Neural cell (in vitro differentiated cells): ENCODE measurements at regions not wholly inside any gene's neighbourhood (a gene's known extent, or its start where the extent isn't known, plus 50 kb on each side); places are given as distances from the start of the nearest gene placed in this dataset.

Experiments used
- EP300 ChIP-seq: fragments of 450-650 bp; conservative IDR thresholded peaks from 2 replicates; pipeline ENCODE4 v1.6.1; 2014; ENCODE audit warnings: antibody characterized with exemption, mild to moderate bottlenecking, moderate library complexity; ENCODE audit not compliant: poor library complexity, severe bottlenecking
- EZH2 ChIP-seq: fragments of 200-600, 300-800 bp; shearing (Covaris generic), sonication (generic); IDR thresholded peaks from 2 replicates; pipeline ENCODE4 v1.6.1; 2014; ENCODE audit warnings: antibody characterized with exemption, low read length, borderline replicate concordance, mild to moderate bottlenecking; ENCODE audit not compliant: insufficient read depth, poor library complexity, severe bottlenecking
- RAD21 ChIP-seq: fragments of 450-650 bp; conservative IDR thresholded peaks from 2 replicates; pipeline ENCODE4 v1.6.1; 2014; ENCODE audit warnings: antibody characterized with exemption, mild to moderate bottlenecking, moderate library complexity
- TAF1 ChIP-seq: IDR thresholded peaks from 2 replicates; pipeline ENCODE4 v1.6.1; 2012; ENCODE audit warnings: low read depth
- TF ChIP-seq, protein P1 (sequence below): fragments of 450-650 bp; IDR thresholded peaks from 2 replicates; pipeline ENCODE4 v1.5.1; 2014; ENCODE audit warnings: antibody characterized with exemption, mild to moderate bottlenecking, moderate library complexity; ENCODE audit not compliant: poor library complexity, severe bottlenecking

DNA sequence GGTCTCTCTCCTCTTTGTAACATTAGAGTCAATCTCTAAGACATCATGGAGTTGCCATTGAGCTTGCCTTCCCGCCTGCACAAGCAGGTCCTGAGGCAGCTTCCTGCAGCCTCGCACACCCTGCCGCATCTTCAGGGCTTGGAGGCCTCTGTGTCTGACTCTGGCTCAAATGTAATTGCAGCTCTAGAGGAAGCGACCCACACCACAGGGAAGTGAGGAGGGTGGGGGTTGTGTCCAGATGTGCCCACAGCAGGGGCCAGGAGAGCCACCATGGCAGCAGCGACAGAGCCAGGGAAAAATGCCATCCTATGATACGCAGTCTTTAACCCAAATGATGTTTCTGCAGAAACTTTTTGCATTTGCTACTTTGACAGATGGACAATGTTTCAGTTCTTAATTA lies 216.0 kb upstream of the ZNF32 start:
- TF ChIP-seq, protein P1, sequence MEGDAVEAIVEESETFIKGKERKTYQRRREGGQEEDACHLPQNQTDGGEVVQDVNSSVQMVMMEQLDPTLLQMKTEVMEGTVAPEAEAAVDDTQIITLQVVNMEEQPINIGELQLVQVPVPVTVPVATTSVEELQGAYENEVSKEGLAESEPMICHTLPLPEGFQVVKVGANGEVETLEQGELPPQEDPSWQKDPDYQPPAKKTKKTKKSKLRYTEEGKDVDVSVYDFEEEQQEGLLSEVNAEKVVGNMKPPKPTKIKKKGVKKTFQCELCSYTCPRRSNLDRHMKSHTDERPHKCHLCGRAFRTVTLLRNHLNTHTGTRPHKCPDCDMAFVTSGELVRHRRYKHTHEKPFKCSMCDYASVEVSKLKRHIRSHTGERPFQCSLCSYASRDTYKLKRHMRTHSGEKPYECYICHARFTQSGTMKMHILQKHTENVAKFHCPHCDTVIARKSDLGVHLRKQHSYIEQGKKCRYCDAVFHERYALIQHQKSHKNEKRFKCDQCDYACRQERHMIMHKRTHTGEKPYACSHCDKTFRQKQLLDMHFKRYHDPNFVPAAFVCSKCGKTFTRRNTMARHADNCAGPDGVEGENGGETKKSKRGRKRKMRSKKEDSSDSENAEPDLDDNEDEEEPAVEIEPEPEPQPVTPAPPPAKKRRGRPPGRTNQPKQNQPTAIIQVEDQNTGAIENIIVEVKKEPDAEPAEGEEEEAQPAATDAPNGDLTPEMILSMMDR: no peak
- TF ChIP-seq RAD21 (no peak), EZH2 (no peak), EP300 (no peak), TAF1 (no peak)
